ENCODE measurements at regions not wholly inside any gene's neighbourhood (a gene's known extent, or its start where the extent isn't known, plus 50 kb on each side); places are given as distances from the start of the nearest gene placed in this dataset.
A peak's percentile ranks its signal among the peaks of the same experiment; 100 is the strongest.

GRCh38 chr4:97152149-97152548, 991.1 kb downstream of the STPG2 start:
- no peak overlapping the region for H3K27ac ChIP-seq (ENCODE audit: low read depth, low read length, poor library complexity, severe bottlenecking)
- POLR2A ChIA-PET, result no interaction called here
- BruUV-seq (replicated peaks), result no TSS peak
- no peaks in the 10 kb centered on the region for H4K20me1 ChIP-seq (ENCODE audit: insufficient read depth, low read length)
- H3K9me3 ChIP-seq (ENCODE audit: low read length), result no peaks in the 10 kb centered on the region
- intact Hi-C loops (cut with micrococcal nuclease; ENCODE audit: unreplicated experiment), result no loop called here
- no peaks in the 10 kb centered on the region for H3K4me1 ChIP-seq (ENCODE audit: insufficient read depth, low read length, poor library complexity, severe bottlenecking)
- no peak overlapping the region for H3K4me2 ChIP-seq (ENCODE audit: low read length)
- CTCF ChIA-PET (ENCODE audit: unreplicated experiment), result no interaction called here
- H3K79me2 ChIP-seq (ENCODE audit: insufficient read depth, low read depth, low read length), result no peaks in the 10 kb centered on the region
- no peak for TF ChIP-seq EZH2phosphoT487 (IDR thresholded peaks at IDR 0.05; ENCODE audit: borderline replicate concordance, low read depth, low read length)
- TF ChIP-seq CTCF (conservative IDR thresholded peaks at IDR 0.05; ENCODE audit: low read length), result no peak
- no peak overlapping the region for H3K4me3 ChIP-seq (ENCODE audit: low read depth, low read length, poor library complexity, severe bottlenecking)
- H3K36me3 ChIP-seq (ENCODE audit: insufficient read depth, low read length), result no peaks in the 10 kb centered on the region
- DNase-seq (ENCODE audit: low spot score), result no peak
- no peak overlapping the region for H2AFZ ChIP-seq (ENCODE audit: low read length)
- H3K9me2 ChIP-seq (ENCODE audit: insufficient read depth, low read length), result 0 out of 2 replicates have a peak, but pooled peaks cover 3% of the 10 kb centered on the region

- Histone ChIP-seq H3K4me3 (ENCODE audit: low read depth, low read length, poor library complexity, severe bottlenecking) (no peak overlapping the region), H3K4me2 (ENCODE audit: low read length) (no peak overlapping the region), H3K4me1 (ENCODE audit: insufficient read depth, low read length, poor library complexity, severe bottlenecking) (no peaks in the 10 kb centered on the region), H3K9me2 (ENCODE audit: insufficient read depth, low read length) (0 out of 2 replicates have a peak, but pooled peaks cover 3% of the 10 kb centered on the region), H3K9me3 (ENCODE audit: low read length) (no peaks in the 10 kb centered on the region), H3K36me3 (ENCODE audit: insufficient read depth, low read length) (no peaks in the 10 kb centered on the region), H2AFZ (ENCODE audit: low read length) (no peak overlapping the region), H3K79me2 (ENCODE audit: insufficient read depth, low read depth, low read length) (no peaks in the 10 kb centered on the region), H4K20me1 (ENCODE audit: insufficient read depth, low read length) (no peaks in the 10 kb centered on the region), H3K27ac (ENCODE audit: low read depth, low read length, poor library complexity, severe bottlenecking) (no peak overlapping the region)
- ChIA-PET POLR2A (interaction anchor here (0.9 kb wide), 1 partner anchor 426 kb away, joined by 3 read pairs; no protein-coding TSS in a partner anchor), CTCF (ENCODE audit: unreplicated experiment) (no interaction called here)
- intact Hi-C loops (cut with micrococcal nuclease; ENCODE audit: unreplicated experiment), result no loop called here
- peak; percentile 1 for DNase-seq (ENCODE audit: low spot score)
- TF ChIP-seq EZH2phosphoT487 (IDR thresholded peaks at IDR 0.05; ENCODE audit: borderline replicate concordance, low read depth, low read length) (no peak), CTCF (conservative IDR thresholded peaks at IDR 0.05; ENCODE audit: low read length) (peak; percentile 63)
- no TSS peak for BruUV-seq (replicated peaks)
Observed at GRCh38 chr4:97153042-97153441, 990.2 kb downstream of the STPG2 start.

- intact Hi-C loops (cut with micrococcal nuclease; ENCODE audit: unreplicated experiment), result no loop called here
- no peak overlapping the region for H3K4me2 ChIP-seq (ENCODE audit: low read length)
- H2AFZ ChIP-seq (ENCODE audit: low read length), result no peak overlapping the region
- ChIA-PET CTCF (ENCODE audit: unreplicated experiment) (no interaction called here), POLR2A (interaction anchor here (0.8 kb wide), 1 partner anchor 8 kb away, joined by 4 read pairs; no protein-coding TSS in a partner anchor)
- no peaks in the 10 kb centered on the region for H3K4me1 ChIP-seq (ENCODE audit: insufficient read depth, low read length, poor library complexity, severe bottlenecking)
- H3K79me2 ChIP-seq (ENCODE audit: insufficient read depth, low read depth, low read length), result no peaks in the 10 kb centered on the region
- TF ChIP-seq EZH2phosphoT487 (IDR thresholded peaks at IDR 0.05; ENCODE audit: borderline replicate concordance, low read depth, low read length) (no peak), CTCF (conservative IDR thresholded peaks at IDR 0.05; ENCODE audit: low read length) (no peak)
- 0 out of 2 replicates have a peak, but pooled peaks cover 3% of the 10 kb centered on the region for H3K9me2 ChIP-seq (ENCODE audit: insufficient read depth, low read length)
- no peaks in the 10 kb centered on the region for H3K36me3 ChIP-seq (ENCODE audit: insufficient read depth, low read length)
- H3K27ac ChIP-seq (ENCODE audit: low read depth, low read length, poor library complexity, severe bottlenecking), result no peak overlapping the region
- H4K20me1 ChIP-seq (ENCODE audit: insufficient read depth, low read length), result no peaks in the 10 kb centered on the region
- H3K4me3 ChIP-seq (ENCODE audit: low read depth, low read length, poor library complexity, severe bottlenecking), result no peak overlapping the region
- no peaks in the 10 kb centered on the region for H3K9me3 ChIP-seq (ENCODE audit: low read length)
- no peak for DNase-seq (ENCODE audit: low spot score)
- no TSS peak for BruUV-seq (replicated peaks)
Observed at GRCh38 chr4:97159625-97160024, 983.7 kb downstream of the STPG2 start.

Data from OCI-LY7 (cell line).